ENCODE measurements at regions not wholly inside any gene's neighbourhood (a gene's known extent, or its start where the extent isn't known, plus 50 kb on each side); places are given as distances from the start of the nearest gene placed in this dataset.
"Not testable (repeated sequence)": the region's sequence is repeated elsewhere in the genome, so short reads cannot be mapped to it uniquely, and the experiment has no call there.

DNA sequence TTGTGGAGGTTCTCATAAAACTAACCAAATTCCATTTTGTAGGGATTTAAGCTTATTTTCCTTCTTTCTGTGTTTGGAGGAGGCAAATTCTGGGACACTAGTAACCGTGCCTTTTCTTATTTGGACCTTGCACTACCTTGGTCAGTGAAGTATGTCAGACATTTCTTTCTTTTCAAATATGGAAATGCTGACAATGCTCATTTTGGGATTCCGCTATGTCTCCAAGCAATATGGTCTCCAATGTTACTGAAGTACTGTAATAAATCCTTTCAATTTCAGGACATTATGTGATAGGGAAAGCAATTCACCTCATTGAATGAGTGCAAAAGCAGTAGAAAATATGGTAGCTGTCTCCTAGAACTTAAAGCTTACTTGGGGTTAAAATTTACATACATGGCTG, 372.3 kb downstream of the HLX start:
- H3F3A ChIP-seq (ENCODE audit: insufficient read depth, low read length), result no peaks in the 10 kb centered on the region
- H3K27ac ChIP-seq (ENCODE audit: low read depth, low read length, poor library complexity, severe bottlenecking), result no peak overlapping the region
- no peak overlapping the region for H3K9ac ChIP-seq (ENCODE audit: low read length)
- H3K4me1 ChIP-seq (ENCODE audit: insufficient read depth, low read length, severe bottlenecking), result no peaks in the 10 kb centered on the region
- no peak overlapping the region for H3K4me2 ChIP-seq (ENCODE audit: low read length)
- peaks cover 2% of the 10 kb centered on the region; the same call in 1 of the 2 replicates for H3K9me3 ChIP-seq (ENCODE audit: low read length)
- no peaks in the 10 kb centered on the region for H3K27me3 ChIP-seq (ENCODE audit: insufficient read depth, low read length)
- TF ChIP-seq, protein P1, sequence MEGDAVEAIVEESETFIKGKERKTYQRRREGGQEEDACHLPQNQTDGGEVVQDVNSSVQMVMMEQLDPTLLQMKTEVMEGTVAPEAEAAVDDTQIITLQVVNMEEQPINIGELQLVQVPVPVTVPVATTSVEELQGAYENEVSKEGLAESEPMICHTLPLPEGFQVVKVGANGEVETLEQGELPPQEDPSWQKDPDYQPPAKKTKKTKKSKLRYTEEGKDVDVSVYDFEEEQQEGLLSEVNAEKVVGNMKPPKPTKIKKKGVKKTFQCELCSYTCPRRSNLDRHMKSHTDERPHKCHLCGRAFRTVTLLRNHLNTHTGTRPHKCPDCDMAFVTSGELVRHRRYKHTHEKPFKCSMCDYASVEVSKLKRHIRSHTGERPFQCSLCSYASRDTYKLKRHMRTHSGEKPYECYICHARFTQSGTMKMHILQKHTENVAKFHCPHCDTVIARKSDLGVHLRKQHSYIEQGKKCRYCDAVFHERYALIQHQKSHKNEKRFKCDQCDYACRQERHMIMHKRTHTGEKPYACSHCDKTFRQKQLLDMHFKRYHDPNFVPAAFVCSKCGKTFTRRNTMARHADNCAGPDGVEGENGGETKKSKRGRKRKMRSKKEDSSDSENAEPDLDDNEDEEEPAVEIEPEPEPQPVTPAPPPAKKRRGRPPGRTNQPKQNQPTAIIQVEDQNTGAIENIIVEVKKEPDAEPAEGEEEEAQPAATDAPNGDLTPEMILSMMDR (IDR thresholded peaks at IDR 0.05; ENCODE audit: low read length), result no peak
- TF ChIP-seq EZH2 (IDR thresholded peaks at IDR 0.05; ENCODE audit: borderline replicate concordance, low read length), result no peak
- H2AFZ ChIP-seq (ENCODE audit: low read length), result no peak overlapping the region
- H3K79me2 ChIP-seq (ENCODE audit: insufficient read depth, low read length), result no peaks in the 10 kb centered on the region
- no peaks in the 10 kb centered on the region for H4K20me1 ChIP-seq (ENCODE audit: insufficient read depth, low read length)
- H3K36me3 ChIP-seq (ENCODE audit: insufficient read depth, low read length), result no peaks in the 10 kb centered on the region
- H3K4me3 ChIP-seq (ENCODE audit: low read depth, low read length, poor library complexity, severe bottlenecking), result no peak overlapping the region
- H3K9me2 ChIP-seq (ENCODE audit: low read depth, low read length), result no peaks in the 10 kb centered on the region; the same call in 1 of the 2 replicates

DNA sequence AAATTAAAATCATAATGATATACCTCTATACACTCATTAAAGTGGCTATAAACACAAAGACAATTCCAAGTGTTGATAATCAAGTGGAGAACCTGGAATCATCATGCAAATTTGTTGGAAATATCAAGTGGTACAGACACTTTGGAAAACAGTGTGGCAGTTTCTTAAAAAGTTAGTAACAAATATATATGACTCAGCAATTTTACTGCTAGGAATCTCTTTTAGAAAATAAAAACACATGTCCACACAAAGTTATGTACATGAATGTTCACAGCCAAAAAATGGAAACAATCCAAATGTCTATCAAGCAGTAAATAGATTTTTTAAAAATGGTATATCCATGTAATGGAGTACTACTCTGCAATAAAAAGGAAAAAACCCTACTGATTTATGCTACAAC, 375.6 kb downstream of the HLX start:
- no peak overlapping the region for H3K27ac ChIP-seq (ENCODE audit: low read depth, low read length, poor library complexity, severe bottlenecking)

DNA sequence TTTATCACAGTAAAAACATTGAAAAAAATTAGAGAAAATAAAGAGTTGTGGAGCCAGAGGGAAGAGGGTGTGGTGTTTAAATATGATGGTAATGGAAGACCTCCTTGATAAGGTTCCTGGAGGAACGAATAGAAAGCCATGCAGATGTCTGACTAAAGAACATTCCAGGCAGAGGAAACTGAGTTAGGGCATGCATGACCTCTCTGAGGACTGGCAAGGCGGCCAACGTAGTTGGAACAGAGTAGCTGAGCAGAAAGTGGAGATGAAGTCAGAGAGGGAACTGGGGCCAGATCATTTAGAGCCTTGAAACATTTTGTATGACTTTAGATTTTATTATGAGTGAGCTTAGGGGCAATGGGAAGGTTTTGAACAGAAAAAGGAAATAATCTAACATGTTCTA, 377.5 kb downstream of the HLX start:
- Histone ChIP-seq H3K9ac (ENCODE audit: low read length) (no peak overlapping the region), H3K4me2 (ENCODE audit: low read length) (no peak overlapping the region), H3K27me3 (ENCODE audit: insufficient read depth, low read length) (no peaks in the 10 kb centered on the region), H3K4me3 (ENCODE audit: low read depth, low read length, poor library complexity, severe bottlenecking) (no peak overlapping the region), H3K9me2 (ENCODE audit: low read depth, low read length) (no peaks in the 10 kb centered on the region; the same call in 1 of the 2 replicates), H3K27ac (ENCODE audit: low read depth, low read length, poor library complexity, severe bottlenecking) (no peak overlapping the region), H4K20me1 (ENCODE audit: insufficient read depth, low read length) (no peaks in the 10 kb centered on the region), H3K36me3 (ENCODE audit: insufficient read depth, low read length) (no peaks in the 10 kb centered on the region), H3K79me2 (ENCODE audit: insufficient read depth, low read length) (no peaks in the 10 kb centered on the region), H2AFZ (ENCODE audit: low read length) (no peak overlapping the region), H3K4me1 (ENCODE audit: insufficient read depth, low read length, severe bottlenecking) (no peaks in the 10 kb centered on the region), H3K9me3 (ENCODE audit: low read length) (peaks cover 2% of the 10 kb centered on the region; the same call in 1 of the 2 replicates), H3F3A (ENCODE audit: insufficient read depth, low read length) (no peaks in the 10 kb centered on the region)
- TF ChIP-seq EZH2 (IDR thresholded peaks at IDR 0.05; ENCODE audit: borderline replicate concordance, low read length), result no peak
- TF ChIP-seq, protein P1 (IDR thresholded peaks at IDR 0.05; ENCODE audit: low read length), result no peak

More for the DNA sequence above, 375.6 kb downstream of the HLX start:
- Histone ChIP-seq H3K4me3 (ENCODE audit: low read depth, low read length, poor library complexity, severe bottlenecking) (no peak overlapping the region), H3K27me3 (ENCODE audit: insufficient read depth, low read length) (no peaks in the 10 kb centered on the region), H3K9me3 (ENCODE audit: low read length) (peaks cover 2% of the 10 kb centered on the region; the same call in 1 of the 2 replicates), H3K4me2 (ENCODE audit: low read length) (no peak overlapping the region), H3F3A (ENCODE audit: insufficient read depth, low read length) (no peaks in the 10 kb centered on the region), H3K79me2 (ENCODE audit: insufficient read depth, low read length) (no peaks in the 10 kb centered on the region), H3K9me2 (ENCODE audit: low read depth, low read length) (no peaks in the 10 kb centered on the region; the same call in 1 of the 2 replicates), H2AFZ (ENCODE audit: low read length) (no peak overlapping the region), H3K36me3 (ENCODE audit: insufficient read depth, low read length) (no peaks in the 10 kb centered on the region), H3K4me1 (ENCODE audit: insufficient read depth, low read length, severe bottlenecking) (no peaks in the 10 kb centered on the region), H3K9ac (ENCODE audit: low read length) (no peak overlapping the region), H4K20me1 (ENCODE audit: insufficient read depth, low read length) (no peaks in the 10 kb centered on the region)
- TF ChIP-seq, protein P1 (IDR thresholded peaks at IDR 0.05; ENCODE audit: low read length), result no peak
- TF ChIP-seq EZH2 (IDR thresholded peaks at IDR 0.05; ENCODE audit: borderline replicate concordance, low read length), result no peak

DNA sequence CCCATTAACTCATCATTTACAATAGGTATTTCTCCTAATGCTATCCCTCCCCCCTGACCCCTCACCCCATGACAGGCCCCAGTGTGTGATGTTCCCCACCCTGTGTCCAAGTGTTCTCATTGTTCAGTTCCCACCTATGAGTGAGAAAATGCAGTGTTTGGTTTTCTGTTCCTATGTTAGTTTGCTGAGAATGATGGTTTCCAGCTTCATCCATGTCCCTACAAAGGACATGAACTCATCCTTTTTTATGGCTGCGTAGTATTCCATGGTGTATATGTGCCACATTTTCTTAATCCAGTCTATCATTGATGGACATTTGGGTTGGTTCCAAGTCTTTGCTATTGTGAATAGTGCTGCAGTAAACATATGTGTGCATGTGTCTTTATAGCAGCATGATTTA, 378.3 kb downstream of the HLX start:
- not testable (repeated sequence) for H3K9me3 ChIP-seq (ENCODE audit: low read length); H3K9me2 ChIP-seq (ENCODE audit: low read depth, low read length); H3K4me3 ChIP-seq (ENCODE audit: low read depth, low read length, poor library complexity, severe bottlenecking); H2AFZ ChIP-seq (ENCODE audit: low read length); H3K4me1 ChIP-seq (ENCODE audit: insufficient read depth, low read length, severe bottlenecking); H3K79me2 ChIP-seq (ENCODE audit: insufficient read depth, low read length); H3K27me3 ChIP-seq (ENCODE audit: insufficient read depth, low read length); H3K36me3 ChIP-seq (ENCODE audit: insufficient read depth, low read length); H3K27ac ChIP-seq (ENCODE audit: low read depth, low read length, poor library complexity, severe bottlenecking); H3K4me2 ChIP-seq (ENCODE audit: low read length); H4K20me1 ChIP-seq (ENCODE audit: insufficient read depth, low read length); H3F3A ChIP-seq (ENCODE audit: insufficient read depth, low read length); H3K9ac ChIP-seq (ENCODE audit: low read length)

DNA sequence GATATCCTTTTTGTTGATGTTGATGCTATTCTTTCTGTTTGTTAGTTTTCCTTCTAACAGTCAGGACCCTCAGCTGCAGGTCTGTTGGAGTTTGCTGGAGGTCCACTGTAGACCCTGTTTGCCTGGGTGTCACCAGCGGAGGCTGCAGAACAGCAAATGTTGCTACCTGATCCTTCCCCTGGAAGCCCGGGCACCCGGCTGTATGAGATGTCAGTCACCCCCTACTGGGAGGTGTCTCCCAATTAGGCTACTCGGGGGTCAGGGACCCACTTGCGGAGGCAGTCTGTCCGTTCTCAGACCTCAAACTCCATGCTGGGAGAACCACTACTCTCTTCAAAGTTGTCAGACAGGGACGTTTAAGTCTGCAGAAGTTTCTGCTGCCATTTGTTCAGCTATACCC, 383.4 kb downstream of the HLX start:
- H3F3A ChIP-seq (ENCODE audit: insufficient read depth, low read length); H4K20me1 ChIP-seq (ENCODE audit: insufficient read depth, low read length): not testable (repeated sequence)

More for the DNA sequence above, 383.4 kb downstream of the HLX start:
- H3K79me2 ChIP-seq (ENCODE audit: insufficient read depth, low read length); H3K4me3 ChIP-seq (ENCODE audit: low read depth, low read length, poor library complexity, severe bottlenecking); H3K36me3 ChIP-seq (ENCODE audit: insufficient read depth, low read length); H3K27ac ChIP-seq (ENCODE audit: low read depth, low read length, poor library complexity, severe bottlenecking); H3K4me2 ChIP-seq (ENCODE audit: low read length); H3K9me2 ChIP-seq (ENCODE audit: low read depth, low read length); H3K9ac ChIP-seq (ENCODE audit: low read length); H3K9me3 ChIP-seq (ENCODE audit: low read length); H3K4me1 ChIP-seq (ENCODE audit: insufficient read depth, low read length, severe bottlenecking); H3K27me3 ChIP-seq (ENCODE audit: insufficient read depth, low read length); H2AFZ ChIP-seq (ENCODE audit: low read length): not testable (repeated sequence)
